Panc1 (cell line): ENCODE measurements at regions not wholly inside any gene's neighbourhood (a gene's known extent, or its start where the extent isn't known, plus 50 kb on each side); places are given as distances from the start of the nearest gene placed in this dataset.

ENCODE experiments used
- ATAC-seq: fragments of 200-7000 bp; cut with Tn5 transposase; 2 replicates; pipeline ENCODE4 v1.9.1; 2020; ENCODE audit warnings: mild to moderate bottlenecking, moderate library complexity
- BruUV-seq: library from RNA; stranded (reverse); fragments of 400-500 nt; replicated peaks from 2 replicates; lab custom pipeline; 2021; lab: Mats Ljungman, UMichigan
- CTCF ChIA-PET: fragments of 300-600 bp; sonication (Branson Sonifier 250); formaldehyde crosslinking; loops from one replicate; lab custom pipeline; 2022; ENCODE audit warnings: antibody characterized with exemption; lab: Charles Lee
- POLR2A ChIA-PET: fragments of 300-600 bp; sonication (Branson Sonifier 250); formaldehyde crosslinking; loops from one replicate; lab custom pipeline; 2022; ENCODE audit warnings: antibody characterized with exemption; lab: Charles Lee
- DNase-seq: peaks from one replicate; pipeline ENCODE4 v3.0.0-alpha.2; 2010; ENCODE audit warnings: low read depth, low spot score
- H3K27ac ChIP-seq: 2 replicates; pipeline ENCODE4 v1.5.1; 2011; ENCODE audit warnings: mild to moderate bottlenecking, low read length, inconsistent platforms
- H3K27me3 ChIP-seq: fragments of 200-500 bp; sonication (Bioruptor generic); 2 replicates; pipeline ENCODE4 v1.6.0; 2014; ENCODE audit warnings: low read length, inconsistent platforms; ENCODE audit not compliant: control insufficient read depth, insufficient read depth
- H3K36me3 ChIP-seq: fragments of 200-500 bp; sonication (Bioruptor generic); 2 replicates; pipeline ENCODE4 v1.5.1; 2014; ENCODE audit warnings: inconsistent platforms, mild to moderate bottlenecking, low read length, moderate library complexity; ENCODE audit not compliant: control insufficient read depth, insufficient read depth
- H3K4me1 ChIP-seq: 2 replicates; pipeline ENCODE4 v1.5.1; 2011; ENCODE audit warnings: inconsistent platforms, mild to moderate bottlenecking, low read length, moderate library complexity; ENCODE audit not compliant: control insufficient read depth, insufficient read depth
- H3K4me3 ChIP-seq, 2 experiments: 2 replicates each; pipeline ENCODE4 v1.5.1; 2011 to 2012; ENCODE audit warnings: low read depth in 2 of 2, low read length in 2 of 2, mild to moderate bottlenecking in 2 of 2, inconsistent platforms in 1 of 2, moderate library complexity in 1 of 2
- H3K9me3 ChIP-seq: fragments of 200-500 bp; sonication (Bioruptor generic); 2 replicates; pipeline ENCODE4 v1.5.1; 2014; ENCODE audit warnings: low read depth, mild to moderate bottlenecking, inconsistent platforms, low read length, moderate library complexity; ENCODE audit not compliant: control insufficient read depth, insufficient read depth
- POLR2AphosphoS5 ChIP-seq: IDR thresholded peaks from 2 replicates; pipeline ENCODE4 v1.6.1; 2012; ENCODE audit warnings: mild to moderate bottlenecking, low read depth, low read length, moderate library complexity
- SIN3A ChIP-seq: IDR thresholded peaks from 2 replicates; pipeline ENCODE4 v1.6.1; 2012; ENCODE audit warnings: low read depth, mild to moderate bottlenecking, low read length, moderate library complexity, borderline replicate concordance; ENCODE audit not compliant: insufficient read depth
- TCF7L2 ChIP-seq: IDR thresholded peaks from 2 replicates; pipeline ENCODE4 v1.6.1; 2011; ENCODE audit warnings: mild to moderate bottlenecking, low read depth, low read length, inconsistent platforms
- in situ Hi-C: cut with HindIII; loops from 2 replicates; pipeline ENCODE4 v1.10.0; 2016; ENCODE audit warnings: low sequenced_read_pairs, low pct_unique_long_range_greater_than_20kb
- intact Hi-C: fragments of 100-400 bp; cut with micrococcal nuclease; formaldehyde crosslinking; loops from one replicate; pipeline ENCODE4 v1.10.0; 2022; ENCODE audit not compliant: unreplicated experiment
- TF ChIP-seq, protein P1 (sequence below): fragments of 450-650 bp; IDR thresholded peaks from 2 replicates; pipeline ENCODE4 v1.5.1; 2017; ENCODE audit warnings: mild to moderate bottlenecking
- TF ChIP-seq, protein P2 (sequence below), 2 experiments: IDR thresholded peaks; 2 replicates each; pipeline ENCODE4 v1.6.1; 2011 to 2012; ENCODE audit warnings: low read depth in 2 of 2, control low read depth in 1 of 2, low read length in 1 of 2, mild to moderate bottlenecking in 1 of 2, moderate library complexity in 1 of 2; ENCODE audit not compliant: insufficient read depth in 1 of 2

DNA sequence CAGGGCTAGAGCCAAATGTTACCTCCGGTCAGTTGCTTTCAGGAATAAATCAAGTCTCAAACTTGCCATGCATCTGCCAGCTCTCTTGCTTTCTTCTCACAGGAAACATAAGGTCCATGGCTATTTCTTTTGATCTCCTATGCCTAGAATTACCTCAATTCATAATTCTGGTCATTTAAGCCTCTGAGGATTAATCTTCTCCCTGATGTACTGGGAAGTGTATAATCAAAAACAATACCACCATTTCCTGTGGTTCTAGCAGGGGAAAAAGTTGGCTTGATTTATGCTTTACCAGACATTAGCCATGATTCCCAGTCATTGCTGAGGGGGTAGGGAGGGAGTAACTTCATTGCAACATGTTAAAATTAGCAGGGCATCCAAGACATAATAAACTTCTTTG is 268.7 kb upstream of the EMCN start:
- H3K27me3 ChIP-seq, result no peaks in the 10 kb centered on the region
- in situ Hi-C loops (no loop called here), intact Hi-C loops (no loop called here)
- no peaks in the 10 kb centered on the region for H3K9me3 ChIP-seq
- no peak overlapping the region for H3K27ac ChIP-seq
- H3K4me3 ChIP-seq, result no peak overlapping the region
- no peaks in the 10 kb centered on the region for H3K36me3 ChIP-seq
- ATAC-seq, result no peak
- no peaks in the 10 kb centered on the region for H3K4me1 ChIP-seq
- DNase-seq, result no peak
- CTCF ChIA-PET, result no interaction called here
- no peak for TF ChIP-seq TCF7L2
- TF ChIP-seq, protein P1, sequence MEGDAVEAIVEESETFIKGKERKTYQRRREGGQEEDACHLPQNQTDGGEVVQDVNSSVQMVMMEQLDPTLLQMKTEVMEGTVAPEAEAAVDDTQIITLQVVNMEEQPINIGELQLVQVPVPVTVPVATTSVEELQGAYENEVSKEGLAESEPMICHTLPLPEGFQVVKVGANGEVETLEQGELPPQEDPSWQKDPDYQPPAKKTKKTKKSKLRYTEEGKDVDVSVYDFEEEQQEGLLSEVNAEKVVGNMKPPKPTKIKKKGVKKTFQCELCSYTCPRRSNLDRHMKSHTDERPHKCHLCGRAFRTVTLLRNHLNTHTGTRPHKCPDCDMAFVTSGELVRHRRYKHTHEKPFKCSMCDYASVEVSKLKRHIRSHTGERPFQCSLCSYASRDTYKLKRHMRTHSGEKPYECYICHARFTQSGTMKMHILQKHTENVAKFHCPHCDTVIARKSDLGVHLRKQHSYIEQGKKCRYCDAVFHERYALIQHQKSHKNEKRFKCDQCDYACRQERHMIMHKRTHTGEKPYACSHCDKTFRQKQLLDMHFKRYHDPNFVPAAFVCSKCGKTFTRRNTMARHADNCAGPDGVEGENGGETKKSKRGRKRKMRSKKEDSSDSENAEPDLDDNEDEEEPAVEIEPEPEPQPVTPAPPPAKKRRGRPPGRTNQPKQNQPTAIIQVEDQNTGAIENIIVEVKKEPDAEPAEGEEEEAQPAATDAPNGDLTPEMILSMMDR, result no peak
- TF ChIP-seq, protein P2, sequence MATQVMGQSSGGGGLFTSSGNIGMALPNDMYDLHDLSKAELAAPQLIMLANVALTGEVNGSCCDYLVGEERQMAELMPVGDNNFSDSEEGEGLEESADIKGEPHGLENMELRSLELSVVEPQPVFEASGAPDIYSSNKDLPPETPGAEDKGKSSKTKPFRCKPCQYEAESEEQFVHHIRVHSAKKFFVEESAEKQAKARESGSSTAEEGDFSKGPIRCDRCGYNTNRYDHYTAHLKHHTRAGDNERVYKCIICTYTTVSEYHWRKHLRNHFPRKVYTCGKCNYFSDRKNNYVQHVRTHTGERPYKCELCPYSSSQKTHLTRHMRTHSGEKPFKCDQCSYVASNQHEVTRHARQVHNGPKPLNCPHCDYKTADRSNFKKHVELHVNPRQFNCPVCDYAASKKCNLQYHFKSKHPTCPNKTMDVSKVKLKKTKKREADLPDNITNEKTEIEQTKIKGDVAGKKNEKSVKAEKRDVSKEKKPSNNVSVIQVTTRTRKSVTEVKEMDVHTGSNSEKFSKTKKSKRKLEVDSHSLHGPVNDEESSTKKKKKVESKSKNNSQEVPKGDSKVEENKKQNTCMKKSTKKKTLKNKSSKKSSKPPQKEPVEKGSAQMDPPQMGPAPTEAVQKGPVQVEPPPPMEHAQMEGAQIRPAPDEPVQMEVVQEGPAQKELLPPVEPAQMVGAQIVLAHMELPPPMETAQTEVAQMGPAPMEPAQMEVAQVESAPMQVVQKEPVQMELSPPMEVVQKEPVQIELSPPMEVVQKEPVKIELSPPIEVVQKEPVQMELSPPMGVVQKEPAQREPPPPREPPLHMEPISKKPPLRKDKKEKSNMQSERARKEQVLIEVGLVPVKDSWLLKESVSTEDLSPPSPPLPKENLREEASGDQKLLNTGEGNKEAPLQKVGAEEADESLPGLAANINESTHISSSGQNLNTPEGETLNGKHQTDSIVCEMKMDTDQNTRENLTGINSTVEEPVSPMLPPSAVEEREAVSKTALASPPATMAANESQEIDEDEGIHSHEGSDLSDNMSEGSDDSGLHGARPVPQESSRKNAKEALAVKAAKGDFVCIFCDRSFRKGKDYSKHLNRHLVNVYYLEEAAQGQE (IDR thresholded peaks at IDR 0.05; ENCODE audit: insufficient read depth in 1 of 2, low read depth in 2 of 2, low read length in 1 of 2), result no peak
- TF ChIP-seq POLR2AphosphoS5, result no peak
- TF ChIP-seq SIN3A, result no peak
- no TSS peak for BruUV-seq
- POLR2A ChIA-PET, result no interaction called here

DNA sequence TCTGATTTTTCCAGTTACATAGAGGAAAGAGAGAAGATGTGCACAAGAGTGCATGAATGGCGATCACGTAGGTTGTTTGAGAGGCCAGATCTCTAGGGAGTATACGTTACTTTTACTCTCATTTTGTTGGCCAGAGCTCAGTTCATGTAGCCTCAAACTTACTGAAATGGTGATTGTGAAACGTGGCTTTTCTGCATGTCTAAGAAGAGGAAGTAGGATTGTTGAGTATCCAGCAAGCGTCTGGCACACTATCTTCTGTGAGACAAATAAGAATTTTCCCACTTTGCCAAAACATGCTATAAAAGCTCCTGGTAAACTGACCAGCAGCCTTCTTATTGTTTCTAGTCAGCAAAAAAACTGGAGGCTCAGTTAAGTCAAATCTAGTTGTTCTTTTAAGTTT is 264.5 kb upstream of the EMCN start:
- no peak for ATAC-seq
- no peak for DNase-seq
- Histone ChIP-seq H3K36me3 (no peaks in the 10 kb centered on the region), H3K27me3 (no peaks in the 10 kb centered on the region), H3K9me3 (no peaks in the 10 kb centered on the region), H3K27ac (no peak overlapping the region), H3K4me3 (no peak overlapping the region), H3K4me1 (no peaks in the 10 kb centered on the region)
- TF ChIP-seq, protein P1, result no peak
- TF ChIP-seq POLR2AphosphoS5 (no peak), TCF7L2 (no peak), SIN3A (no peak)
- TF ChIP-seq, protein P2 (IDR thresholded peaks at IDR 0.05; ENCODE audit: insufficient read depth in 1 of 2, low read depth in 2 of 2, low read length in 1 of 2), result no peak
- CTCF ChIA-PET, result no interaction called here
- no TSS peak for BruUV-seq
- in situ Hi-C loops, result no loop called here
- intact Hi-C loops, result no loop called here
- POLR2A ChIA-PET, result no interaction called here
